T-helper 1 cell treated with Interleukin-12 subunit alpha and Interleukin-12 subunit beta and Interleukin-4 antibody, amounts not matched to agents 30 ng/mL and 1 ng/mL, for 36 hours (primary cell): ENCODE measurements at regions not wholly inside any gene's neighbourhood (a gene's known extent, or its start where the extent isn't known, plus 50 kb on each side); places are given as distances from the start of the nearest gene placed in this dataset.

Experiments
- intact Hi-C: fragments of 100-400 bp; cut with micrococcal nuclease; formaldehyde crosslinking; loops from one replicate; pipeline ENCODE4 v1.15.1; 2024

DNA sequence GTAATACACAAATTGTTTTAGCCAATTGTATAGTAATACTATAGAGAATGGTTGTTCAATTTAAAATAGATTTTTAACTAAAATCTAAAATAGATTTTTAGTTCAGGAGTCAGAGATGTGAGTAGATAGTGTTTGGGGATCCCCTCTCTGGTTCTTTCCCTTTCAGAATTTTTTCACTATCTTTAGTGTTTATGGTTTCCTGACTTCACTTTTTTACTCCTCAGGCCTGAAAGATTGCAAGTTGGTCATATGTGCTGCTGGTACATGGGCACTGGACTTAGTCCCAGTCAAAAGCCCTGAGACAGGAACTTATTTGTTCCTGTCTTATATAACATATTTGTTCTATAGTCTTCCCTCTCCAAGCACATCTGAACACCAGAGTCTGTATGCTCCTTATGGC, 96.8 kb upstream of the ATP1B1 start:
- intact Hi-C loops: no loop called here

DNA sequence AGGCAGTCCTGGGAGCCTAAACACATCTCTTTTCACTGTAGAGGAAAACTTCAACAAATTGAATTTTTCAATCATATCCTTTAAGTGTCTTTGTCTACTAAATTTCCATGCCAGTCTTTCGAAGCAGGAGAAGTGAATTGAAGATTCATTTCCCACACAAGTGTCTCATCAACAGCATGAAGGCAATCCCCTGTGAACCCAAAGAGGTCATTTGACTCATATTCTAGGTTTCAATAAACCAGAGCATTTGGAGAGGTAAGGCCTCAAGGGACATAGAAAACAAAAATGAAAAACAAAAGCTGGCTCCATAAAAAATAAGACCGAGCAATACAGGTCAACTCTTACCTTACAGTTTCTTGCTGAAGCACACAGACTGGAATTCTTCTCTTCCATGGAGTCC, 94.1 kb upstream of the ATP1B1 start:
- intact Hi-C loops: no loop called here

DNA sequence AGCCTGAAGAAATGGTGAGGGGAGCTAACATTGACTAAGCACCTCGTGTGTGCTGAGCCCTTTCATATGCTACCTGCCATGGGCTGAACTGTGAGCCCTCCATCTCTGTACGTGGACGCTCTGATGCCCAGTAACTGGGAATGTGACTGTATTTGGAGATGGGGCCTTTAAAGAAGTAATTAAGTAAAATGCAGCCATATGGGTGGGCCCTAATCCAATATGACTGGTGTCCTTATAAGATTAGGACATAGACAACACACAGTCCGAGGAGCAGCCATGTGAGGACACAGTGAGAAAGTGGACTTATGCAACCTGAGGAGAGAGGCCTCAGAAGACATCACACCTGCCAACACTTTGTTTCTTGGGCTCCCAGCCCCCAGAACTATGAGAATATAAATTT, 92.7 kb upstream of the ATP1B1 start:
- intact Hi-C loops: no loop called here

DNA sequence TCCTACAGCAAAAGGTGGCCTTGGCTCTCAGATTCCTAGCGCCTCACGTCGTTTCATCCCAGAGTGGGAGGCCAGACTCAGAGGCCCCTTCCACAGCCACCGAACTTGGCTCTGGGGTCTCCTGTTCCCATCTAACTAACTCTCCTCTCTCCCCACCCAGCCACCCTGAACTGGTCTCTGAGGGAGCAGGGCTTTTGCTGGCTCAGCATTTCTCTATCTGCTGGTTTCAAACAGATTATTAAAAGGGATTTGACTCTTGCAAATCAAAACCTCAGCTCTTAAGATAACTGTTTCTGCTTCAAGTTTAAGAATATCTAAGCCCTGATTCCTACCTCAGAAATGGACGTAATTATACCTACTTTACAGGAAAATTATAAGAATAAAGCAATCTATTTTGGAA, 91.0 kb upstream of the ATP1B1 start:
- intact Hi-C loops: no loop called here

GRCh38 chr1:169018751-169019150, 87.7 kb upstream of the ATP1B1 start:
- intact Hi-C loops: no loop called here

DNA sequence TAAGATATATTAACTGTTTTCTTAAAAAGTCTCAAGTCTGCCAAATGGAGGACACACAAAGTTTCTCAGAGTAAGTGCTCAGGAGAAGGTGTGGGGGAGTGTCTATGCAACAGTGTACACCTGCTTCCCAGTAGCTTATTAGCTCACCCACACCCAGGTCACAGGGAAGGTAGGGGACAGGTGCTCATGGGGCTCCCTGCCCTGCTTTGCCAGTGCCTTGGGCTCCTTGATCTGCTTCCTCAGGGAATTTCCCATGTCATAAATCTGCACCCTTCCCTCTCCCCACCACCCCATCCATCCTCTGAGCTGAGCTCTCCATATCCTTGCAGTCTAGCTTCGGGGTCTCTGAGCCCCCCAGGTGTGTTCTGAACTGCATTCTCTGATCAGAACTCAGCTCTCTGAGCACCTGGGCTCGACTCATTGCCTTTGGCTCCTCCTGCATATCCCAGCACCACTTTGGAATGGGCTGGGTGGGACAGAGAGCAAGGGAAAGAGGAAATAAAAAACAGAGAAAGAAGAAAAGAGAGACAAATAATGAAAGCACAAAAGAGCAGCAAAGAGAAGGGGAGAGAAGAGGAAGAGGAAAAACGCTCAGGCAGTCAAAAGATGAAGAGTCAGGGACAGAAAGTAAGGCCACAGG, 87.0 kb upstream of the ATP1B1 start:
- intact Hi-C loops: no loop called here

- intact Hi-C loops: no loop called here
Measured at GRCh38 chr1:169020684-169021083, 85.8 kb upstream of the ATP1B1 start.

- intact Hi-C loops: no loop called here
Measured at GRCh38 chr1:169022648-169023047, 83.8 kb upstream of the ATP1B1 start.

GRCh38 chr1:169024255-169024654, 82.2 kb upstream of the ATP1B1 start:
- intact Hi-C loops: no loop called here

GRCh38 chr1:169024800-169025271, 81.7 kb upstream of the ATP1B1 start:
- intact Hi-C loops: no loop called here

DNA sequence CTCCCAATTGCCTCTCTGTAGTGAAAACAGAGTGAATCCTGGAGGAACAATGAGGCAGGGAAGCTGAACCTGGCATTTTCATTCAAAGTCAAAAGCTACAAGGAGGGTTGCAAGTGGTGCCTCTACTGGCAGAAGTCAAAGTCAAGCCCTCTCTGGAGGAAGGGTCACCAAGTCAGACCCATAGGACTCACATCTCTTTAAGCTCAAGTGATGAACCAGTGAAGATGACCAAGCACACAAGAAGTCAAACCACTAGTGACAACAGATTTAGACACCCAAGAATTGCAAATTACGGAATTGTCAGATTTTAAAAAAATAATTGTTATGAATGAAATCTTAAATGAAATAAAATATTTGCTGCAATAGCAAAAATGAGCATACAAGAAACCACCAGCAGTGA, 81.1 kb upstream of the ATP1B1 start:
- intact Hi-C loops: no loop called here

DNA sequence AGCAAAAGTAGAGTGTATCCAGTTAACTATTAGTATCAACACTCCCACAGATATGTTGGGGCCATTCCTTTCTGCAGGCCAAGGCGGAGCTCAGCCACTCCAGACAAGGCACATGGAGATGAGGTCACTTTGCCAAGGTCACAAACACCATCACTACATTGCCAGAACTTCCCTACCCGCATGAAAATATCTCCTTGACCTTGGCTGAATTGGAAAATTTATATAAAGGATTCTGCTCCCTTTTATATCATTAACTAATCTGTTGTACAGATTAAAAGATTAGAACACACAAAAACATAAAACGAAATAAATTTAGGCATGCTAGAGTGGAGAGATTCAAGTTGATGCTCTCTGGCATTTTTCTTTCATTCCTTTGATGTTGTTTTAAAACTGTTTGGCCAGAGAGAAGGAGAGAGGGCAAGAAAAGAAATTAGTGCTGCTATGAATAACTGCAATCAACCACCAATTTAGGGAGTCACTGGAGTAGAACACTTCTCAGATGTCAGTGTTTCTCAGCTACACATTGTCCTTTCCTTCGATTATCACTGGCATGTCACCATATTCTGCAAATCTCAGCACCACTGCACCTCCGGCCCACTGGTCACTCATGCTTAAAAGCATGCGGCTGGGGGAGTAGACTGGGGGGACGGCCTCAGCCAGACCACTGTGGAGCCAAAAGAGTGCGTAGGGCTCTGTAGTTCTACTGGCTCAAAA, 78.7 kb upstream of the ATP1B1 start:
- intact Hi-C loops: no loop called here

GRCh38 chr1:169031566-169032224, 74.8 kb upstream of the ATP1B1 start:
- intact Hi-C loops: no loop called here

DNA sequence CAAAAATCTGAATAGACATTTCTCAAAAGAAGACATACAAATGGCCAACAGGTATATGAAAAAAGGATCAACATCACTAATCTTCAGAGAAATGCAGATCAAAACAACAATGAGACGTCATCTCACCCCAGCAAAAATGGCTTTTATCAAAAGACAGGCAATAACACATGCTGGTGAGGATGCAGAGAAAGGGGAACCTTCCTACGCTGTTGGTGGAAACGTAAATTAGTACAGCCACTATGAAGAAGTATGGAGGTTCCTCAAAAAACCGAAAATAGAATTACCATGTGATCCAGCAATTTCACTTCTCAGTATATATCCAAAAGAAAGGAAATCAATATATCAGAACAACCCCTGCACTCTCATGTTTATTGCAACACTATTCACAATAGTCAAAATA, 65.1 kb upstream of the ATP1B1 start:
- intact Hi-C loops: loop anchor here (5.0 to 10.0 kb wide), 4 partner anchors 637 to 1493 kb away; partner anchors contain the start of genes GORAB and METTL18

DNA sequence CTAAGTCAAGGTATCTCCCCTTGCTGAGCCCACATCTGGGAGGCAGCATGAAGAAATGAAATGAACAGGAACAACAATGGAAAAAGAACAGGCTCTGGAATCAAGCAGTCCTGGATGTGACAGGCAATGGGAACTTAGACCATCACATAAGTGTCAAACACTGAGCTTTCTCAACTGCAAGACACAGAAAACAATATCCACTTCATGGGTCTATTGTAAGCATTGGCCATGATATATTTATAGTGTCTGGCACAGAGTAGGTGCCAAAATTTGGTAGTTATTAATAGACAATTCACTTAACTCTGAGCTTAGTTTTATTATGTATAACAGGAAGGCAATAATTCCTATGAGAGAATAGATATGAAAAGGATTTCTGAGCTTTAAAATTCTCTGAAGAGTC, 64.1 kb upstream of the ATP1B1 start:
- intact Hi-C loops: loop anchor here (5.0 to 10.0 kb wide), 4 partner anchors 638 to 1492 kb away; partner anchors contain the start of genes GORAB and METTL18

DNA sequence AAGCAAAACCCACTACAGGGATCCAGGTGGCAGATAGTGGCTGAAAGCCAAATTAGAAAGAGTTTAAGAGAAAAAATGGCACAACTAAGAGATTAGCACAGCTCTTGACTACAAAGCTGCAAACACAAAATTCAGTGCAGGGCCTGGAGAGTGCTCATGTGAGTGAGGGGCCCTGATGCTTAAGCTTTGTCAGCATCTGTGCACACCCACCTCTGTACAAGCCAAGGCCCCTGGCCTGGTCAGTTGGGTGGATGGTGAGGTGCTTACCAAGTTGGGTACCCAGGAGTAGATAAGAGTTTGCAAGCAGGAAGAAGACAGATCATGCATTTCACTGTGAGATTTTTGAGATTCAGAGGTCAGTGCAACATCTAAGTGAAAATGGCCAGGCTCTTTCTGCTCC, 62.7 kb upstream of the ATP1B1 start:
- intact Hi-C loops: loop anchor here (2.0 to 10.0 kb wide), 5 partner anchors 63 to 1491 kb away; partner anchors contain the start of genes ATP1B1, GORAB and METTL18

- intact Hi-C loops: loop anchor here (2.0 to 10.0 kb wide), 5 partner anchors 63 to 1491 kb away; partner anchors contain the start of genes ATP1B1, GORAB and METTL18
Measured at GRCh38 chr1:169044296-169044695, 62.2 kb upstream of the ATP1B1 start.

DNA sequence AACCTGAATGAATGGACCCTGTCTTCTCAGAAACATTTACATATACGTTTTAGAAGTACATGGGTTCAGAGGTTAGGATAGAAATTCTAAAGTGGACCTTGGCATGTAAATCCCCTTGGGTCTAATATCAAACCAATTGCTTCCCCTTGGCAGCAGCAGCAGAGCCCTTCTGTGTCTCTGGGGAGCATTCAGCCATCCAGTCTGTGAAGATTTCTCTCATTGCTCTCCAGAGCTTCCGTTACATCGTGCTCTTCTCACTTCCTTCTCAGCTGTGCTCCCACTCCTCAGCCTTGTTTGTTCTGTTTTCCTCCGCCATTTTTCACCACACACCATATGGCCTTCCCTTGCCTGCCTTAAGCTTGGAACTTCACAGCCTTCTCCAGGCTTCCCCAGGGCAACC, 61.5 kb upstream of the ATP1B1 start:
- intact Hi-C loops: loop anchor here (2.0 to 10.0 kb wide), 5 partner anchors 62 to 1490 kb away; partner anchors contain the start of genes ATP1B1, GORAB and METTL18

GRCh38 chr1:169046671-169047070, 59.8 kb upstream of the ATP1B1 start:
- intact Hi-C loops: loop anchor here (10.0 kb wide), 3 partner anchors 642 to 1488 kb away; partner anchors contain the start of genes GORAB and METTL18

GRCh38 chr1:169047074-169047473, 59.4 kb upstream of the ATP1B1 start:
- intact Hi-C loops: loop anchor here (10.0 kb wide), 3 partner anchors 642 to 1488 kb away; partner anchors contain the start of genes GORAB and METTL18

GRCh38 chr1:169048043-169048442, 58.4 kb upstream of the ATP1B1 start:
- intact Hi-C loops: loop anchor here (10.0 kb wide), 3 partner anchors 643 to 1487 kb away; partner anchors contain the start of genes GORAB and METTL18
